ENCODE measurements at regions not wholly inside any gene's neighbourhood (a gene's known extent, or its start where the extent isn't known, plus 50 kb on each side); places are given as distances from the start of the nearest gene placed in this dataset.
"Not testable (repeated sequence)": the region's sequence is repeated elsewhere in the genome, so short reads cannot be mapped to it uniquely, and the experiment has no call there.

GRCh38 chr14:105904379-105904778 lies 378.0 kb downstream of the TMEM121 start:
- Histone ChIP-seq H3K9ac (ENCODE audit: insufficient read length, low read depth) (no peak overlapping the region), H3K4me1 (ENCODE audit: insufficient read depth, insufficient read length) (peaks cover 2% of the 10 kb centered on the region), H3K27me3 (ENCODE audit: insufficient read depth, insufficient read length) (no peaks in the 10 kb centered on the region), H3K9me3 (ENCODE audit: insufficient read depth, low read length) (no peaks in the 10 kb centered on the region), H3K36me3 (ENCODE audit: insufficient read depth, insufficient read length, low read length) (no peaks in the 10 kb centered on the region), H3K4me3 (ENCODE audit: insufficient read length, low read depth) (no peak overlapping the region)
- TF ChIP-seq ZNF274 (IDR thresholded peaks at IDR 0.05; ENCODE audit: low read depth, low read length) (no peak), YY1 (IDR thresholded peaks at IDR 0.05; ENCODE audit: insufficient read depth, insufficient read length) (no peak), SUZ12 (IDR thresholded peaks at IDR 0.05; ENCODE audit: extremely low read depth, insufficient read depth, insufficient read length) (no peak)
- DNase-seq (ENCODE audit: low read depth, low spot score) = no peak

GRCh38 chr14:105905456-105905855 lies 379.1 kb downstream of the TMEM121 start:
- Histone ChIP-seq H3K9me3 (ENCODE audit: insufficient read depth, low read length) (no peaks in the 10 kb centered on the region), H3K27me3 (ENCODE audit: insufficient read depth, insufficient read length) (no peaks in the 10 kb centered on the region), H3K4me1 (ENCODE audit: insufficient read depth, insufficient read length) (peaks cover 2% of the 10 kb centered on the region), H3K9ac (ENCODE audit: insufficient read length, low read depth) (no peak overlapping the region), H3K36me3 (ENCODE audit: insufficient read depth, insufficient read length, low read length) (no peaks in the 10 kb centered on the region), H3K4me3 (ENCODE audit: insufficient read length, low read depth) (no peak overlapping the region)
- no peak for DNase-seq (ENCODE audit: low read depth, low spot score)
- no peak for TF ChIP-seq SUZ12 (IDR thresholded peaks at IDR 0.05; ENCODE audit: extremely low read depth, insufficient read depth, insufficient read length)
- TF ChIP-seq ZNF274 (IDR thresholded peaks at IDR 0.05; ENCODE audit: low read depth, low read length) = no peak
- TF ChIP-seq YY1 (IDR thresholded peaks at IDR 0.05; ENCODE audit: insufficient read depth, insufficient read length) = no peak

GRCh38 chr14:105907276-105907675 lies 380.9 kb downstream of the TMEM121 start:
- DNase-seq (ENCODE audit: low read depth, low spot score) = no peak
- Histone ChIP-seq H3K36me3 (ENCODE audit: insufficient read depth, insufficient read length, low read length) (no peaks in the 10 kb centered on the region), H3K9ac (ENCODE audit: insufficient read length, low read depth) (no peak overlapping the region), H3K4me3 (ENCODE audit: insufficient read length, low read depth) (no peak overlapping the region), H3K4me1 (ENCODE audit: insufficient read depth, insufficient read length) (peaks cover 2% of the 10 kb centered on the region), H3K27me3 (ENCODE audit: insufficient read depth, insufficient read length) (no peaks in the 10 kb centered on the region), H3K9me3 (ENCODE audit: insufficient read depth, low read length) (no peaks in the 10 kb centered on the region)
- TF ChIP-seq YY1 (IDR thresholded peaks at IDR 0.05; ENCODE audit: insufficient read depth, insufficient read length) = no peak
- no peak for TF ChIP-seq ZNF274 (IDR thresholded peaks at IDR 0.05; ENCODE audit: low read depth, low read length)
- no peak for TF ChIP-seq SUZ12 (IDR thresholded peaks at IDR 0.05; ENCODE audit: extremely low read depth, insufficient read depth, insufficient read length)

- H3K4me3 ChIP-seq (ENCODE audit: insufficient read length, low read depth) = no peak overlapping the region
- peaks cover 2% of the 10 kb centered on the region for H3K4me1 ChIP-seq (ENCODE audit: insufficient read depth, insufficient read length)
- H3K9ac ChIP-seq (ENCODE audit: insufficient read length, low read depth) = no peak overlapping the region
- no peaks in the 10 kb centered on the region for H3K9me3 ChIP-seq (ENCODE audit: insufficient read depth, low read length)
- no peak for DNase-seq (ENCODE audit: low read depth, low spot score)
- H3K36me3 ChIP-seq (ENCODE audit: insufficient read depth, insufficient read length, low read length) = no peaks in the 10 kb centered on the region
- TF ChIP-seq YY1 (IDR thresholded peaks at IDR 0.05; ENCODE audit: insufficient read depth, insufficient read length) = no peak
- no peak for TF ChIP-seq SUZ12 (IDR thresholded peaks at IDR 0.05; ENCODE audit: extremely low read depth, insufficient read depth, insufficient read length)
- TF ChIP-seq ZNF274 (IDR thresholded peaks at IDR 0.05; ENCODE audit: low read depth, low read length) = no peak
- H3K27me3 ChIP-seq (ENCODE audit: insufficient read depth, insufficient read length) = no peaks in the 10 kb centered on the region
Measured at GRCh38 chr14:105908006-105908405, 381.6 kb downstream of the TMEM121 start.

- Histone ChIP-seq H3K36me3 (ENCODE audit: insufficient read depth, insufficient read length, low read length) (no peaks in the 10 kb centered on the region), H3K27me3 (ENCODE audit: insufficient read depth, insufficient read length) (no peaks in the 10 kb centered on the region), H3K9me3 (ENCODE audit: insufficient read depth, low read length) (no peaks in the 10 kb centered on the region), H3K4me1 (ENCODE audit: insufficient read depth, insufficient read length) (peaks cover 4% of the 10 kb centered on the region), H3K4me3 (ENCODE audit: insufficient read length, low read depth) (no peak overlapping the region), H3K9ac (ENCODE audit: insufficient read length, low read depth) (no peak overlapping the region)
- TF ChIP-seq ZNF274 (IDR thresholded peaks at IDR 0.05; ENCODE audit: low read depth, low read length) (no peak), YY1 (IDR thresholded peaks at IDR 0.05; ENCODE audit: insufficient read depth, insufficient read length) (no peak), SUZ12 (IDR thresholded peaks at IDR 0.05; ENCODE audit: extremely low read depth, insufficient read depth, insufficient read length) (no peak)
- DNase-seq (ENCODE audit: low read depth, low spot score) = no peak
Measured at GRCh38 chr14:105908481-105908911, 382.1 kb downstream of the TMEM121 start.

GRCh38 chr14:105909046-105909827 lies 382.9 kb downstream of the TMEM121 start:
- Histone ChIP-seq H3K36me3 (ENCODE audit: insufficient read depth, insufficient read length, low read length) (no peaks in the 10 kb centered on the region), H3K9ac (ENCODE audit: insufficient read length, low read depth) (no peak overlapping the region), H3K27me3 (ENCODE audit: insufficient read depth, insufficient read length) (no peaks in the 10 kb centered on the region), H3K4me3 (ENCODE audit: insufficient read length, low read depth) (no peak overlapping the region), H3K4me1 (ENCODE audit: insufficient read depth, insufficient read length) (peaks cover 4% of the 10 kb centered on the region), H3K9me3 (ENCODE audit: insufficient read depth, low read length) (no peaks in the 10 kb centered on the region)
- TF ChIP-seq YY1 (IDR thresholded peaks at IDR 0.05; ENCODE audit: insufficient read depth, insufficient read length) (no peak), SUZ12 (IDR thresholded peaks at IDR 0.05; ENCODE audit: extremely low read depth, insufficient read depth, insufficient read length) (no peak), ZNF274 (IDR thresholded peaks at IDR 0.05; ENCODE audit: low read depth, low read length) (no peak)
- no peak for DNase-seq (ENCODE audit: low read depth, low spot score)

GRCh38 chr14:105909828-105910120 lies 383.4 kb downstream of the TMEM121 start:
- H3K9ac ChIP-seq (ENCODE audit: insufficient read length, low read depth) = not testable (repeated sequence)

More at GRCh38 chr14:105909828-105910120, 383.4 kb downstream of the TMEM121 start:
- H3K9me3 ChIP-seq (ENCODE audit: insufficient read depth, low read length); H3K36me3 ChIP-seq (ENCODE audit: insufficient read depth, insufficient read length, low read length); H3K4me1 ChIP-seq (ENCODE audit: insufficient read depth, insufficient read length); H3K4me3 ChIP-seq (ENCODE audit: insufficient read length, low read depth); H3K27me3 ChIP-seq (ENCODE audit: insufficient read depth, insufficient read length); DNase-seq (ENCODE audit: low read depth, low spot score): not testable (repeated sequence)

Data from NT2/D1 (cell line).